Activated CD8-positive, alpha-beta memory T cell treated with anti-CD3 and anti-CD28 coated beads for 36 hours (primary cell): ENCODE measurements at regions not wholly inside any gene's neighbourhood (a gene's known extent, or its start where the extent isn't known, plus 50 kb on each side); places are given as distances from the start of the nearest gene placed in this dataset.
"Not testable (repeated sequence)": the region's sequence is repeated elsewhere in the genome, so short reads cannot be mapped to it uniquely, and the experiment has no call there.

Source experiments
- CTCF ChIA-PET: fragments of 350-600 bp; sonication (Branson Sonifier 250); formaldehyde crosslinking; loops from one replicate; lab custom pipeline; 2021; ENCODE audit warnings: antibody characterized with exemption; lab: Charles Lee
- POLR2A ChIA-PET: fragments of 350-600 bp; sonication (Branson Sonifier 250); formaldehyde crosslinking; loops from one replicate; lab custom pipeline; 2021; ENCODE audit warnings: antibody characterized with exemption; lab: Charles Lee

DNA sequence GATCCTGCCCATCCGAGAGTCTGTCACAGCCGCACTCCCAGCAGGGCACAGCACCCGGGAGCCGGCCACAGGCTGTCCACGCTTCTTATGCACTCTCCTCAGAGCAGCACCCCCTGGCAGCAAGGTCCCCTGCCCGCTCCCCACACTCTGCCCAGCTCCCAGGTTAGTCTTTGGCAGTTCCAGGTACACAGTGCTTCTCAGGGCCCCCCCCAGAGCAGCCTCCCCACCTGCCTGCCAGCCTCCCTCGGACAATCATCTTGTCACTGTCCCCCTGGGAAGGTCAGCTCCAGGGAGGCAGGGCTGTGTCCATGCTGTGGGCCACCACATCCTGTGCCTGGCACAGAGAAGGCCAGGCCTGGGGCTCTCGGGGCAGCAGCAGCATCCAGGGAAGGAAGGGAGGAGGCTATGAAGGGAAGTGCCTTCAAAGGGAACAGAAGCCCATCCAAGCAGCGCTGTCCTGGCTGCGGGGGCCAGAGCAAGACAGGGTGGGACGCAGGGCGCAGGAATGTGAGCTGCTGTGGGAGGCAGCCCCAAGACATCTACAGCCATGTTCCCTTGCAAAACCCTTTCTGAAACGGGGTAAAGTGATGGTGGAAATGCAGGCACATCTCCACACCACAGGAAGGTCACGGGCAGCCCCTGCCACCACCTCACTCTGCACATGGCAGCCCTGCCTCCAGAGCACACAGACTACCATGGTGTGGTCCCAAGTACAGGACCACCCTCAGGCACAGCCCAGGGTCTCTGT is 68.6 kb upstream of the ADAMTS2 start:
- ChIA-PET CTCF (no interaction called here), POLR2A (no interaction called here)

DNA sequence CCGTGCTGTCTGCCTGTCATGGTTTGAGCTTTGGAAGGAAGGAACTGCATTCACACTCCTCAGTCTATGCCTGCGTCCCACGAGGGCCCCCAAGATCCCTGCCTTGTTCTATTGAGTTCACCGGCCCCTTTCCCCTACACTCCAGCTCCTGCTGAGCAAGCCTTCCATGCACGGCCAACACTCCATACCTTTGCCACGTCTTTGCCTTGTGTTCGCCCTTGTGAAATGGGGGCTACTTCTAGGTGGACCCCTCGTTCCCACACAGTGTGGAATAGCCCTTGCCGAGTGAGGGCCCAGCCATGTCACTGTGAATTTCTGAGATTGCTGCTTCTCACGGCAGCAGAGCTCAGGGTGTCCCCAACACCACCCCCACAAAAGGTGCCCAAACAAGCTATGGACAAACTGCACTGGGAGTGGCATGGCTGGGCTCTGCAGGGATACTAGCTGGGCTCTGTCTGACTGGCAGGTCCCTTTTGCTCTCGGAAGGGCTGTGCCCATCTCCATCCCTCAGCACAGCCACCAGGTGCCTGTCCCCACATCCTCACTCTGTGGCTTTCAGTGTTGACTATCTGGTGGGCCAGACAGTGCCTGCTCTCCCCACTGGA is 67.9 kb upstream of the ADAMTS2 start:
- ChIA-PET CTCF (no interaction called here), POLR2A (no interaction called here)

DNA sequence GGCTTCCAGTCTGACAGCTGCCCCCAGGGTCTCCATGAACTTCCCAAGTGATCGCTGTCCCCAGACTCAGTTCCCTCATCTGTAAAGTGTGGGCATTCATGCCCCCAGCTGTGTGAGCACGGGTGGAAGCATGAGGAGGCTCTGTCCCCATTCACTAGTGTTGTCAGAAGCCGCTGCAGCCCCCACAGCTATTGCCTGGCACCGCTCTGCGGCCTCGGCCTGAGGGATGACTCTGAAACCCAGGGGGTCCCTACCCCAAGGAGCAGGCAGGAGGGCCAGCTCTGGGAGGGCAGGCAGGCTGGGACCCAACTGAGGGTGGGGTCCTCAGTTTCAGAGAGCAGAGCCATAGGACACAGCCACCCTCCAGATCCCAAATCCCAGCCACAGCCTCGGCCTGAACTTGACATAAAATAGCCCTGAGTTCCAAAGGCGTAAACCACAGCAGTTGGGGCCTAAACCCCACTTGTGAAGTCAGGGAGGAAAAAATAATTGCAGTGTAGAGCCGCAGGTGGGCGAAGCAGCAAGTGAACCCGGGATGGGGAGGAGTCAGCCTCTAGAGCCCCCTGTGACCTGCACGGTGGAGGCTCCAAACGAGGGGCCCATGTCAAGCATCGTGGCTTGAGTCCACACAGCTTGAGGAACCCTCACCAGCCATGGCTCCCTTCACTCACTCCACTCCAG is 66.0 kb upstream of the ADAMTS2 start:
- ChIA-PET CTCF (no interaction called here), POLR2A (no interaction called here)

DNA sequence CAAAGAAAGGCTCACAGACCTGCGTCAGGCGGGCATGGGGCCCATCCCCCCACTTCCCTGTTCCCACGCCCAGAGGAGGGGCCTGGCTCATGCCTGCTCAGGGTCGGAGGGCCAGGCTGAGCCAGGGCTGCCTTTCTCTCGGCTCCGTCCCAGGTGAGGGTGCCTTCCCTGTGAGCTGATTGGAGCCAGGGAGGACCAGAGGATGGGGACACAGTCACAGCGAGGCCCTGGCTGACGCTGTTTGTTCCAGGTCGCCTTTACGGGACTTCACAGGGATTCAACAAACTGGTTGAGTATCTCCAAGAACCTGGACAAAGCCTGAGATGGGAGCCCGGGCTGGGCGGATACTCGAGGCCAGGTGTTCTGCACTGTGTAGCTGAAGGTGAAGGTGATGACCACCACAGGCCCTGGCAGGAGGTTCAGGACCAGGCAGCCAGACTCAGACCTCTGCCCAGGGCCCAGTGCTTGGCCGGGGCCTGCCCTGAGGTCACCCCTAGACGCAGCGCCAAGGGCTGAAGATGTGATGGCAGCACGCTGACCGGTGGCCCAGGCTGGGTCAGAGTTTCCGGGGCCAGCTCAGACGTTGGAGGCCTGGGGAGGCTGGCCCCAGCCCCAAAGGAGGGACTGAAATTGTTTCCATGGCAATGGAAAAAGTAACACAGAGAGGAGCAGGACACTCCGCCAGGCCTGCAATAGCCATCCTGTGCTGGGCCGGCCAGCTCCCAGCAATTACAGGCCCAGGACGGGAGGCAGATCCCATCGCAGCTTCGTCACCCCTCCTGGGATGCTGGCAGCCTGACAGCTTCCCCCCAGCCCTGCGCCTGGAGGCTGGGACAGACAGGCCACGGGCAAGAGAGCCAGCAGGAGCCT is 65.3 kb upstream of the ADAMTS2 start:
- CTCF ChIA-PET = no interaction called here
- POLR2A ChIA-PET = no interaction called here

DNA sequence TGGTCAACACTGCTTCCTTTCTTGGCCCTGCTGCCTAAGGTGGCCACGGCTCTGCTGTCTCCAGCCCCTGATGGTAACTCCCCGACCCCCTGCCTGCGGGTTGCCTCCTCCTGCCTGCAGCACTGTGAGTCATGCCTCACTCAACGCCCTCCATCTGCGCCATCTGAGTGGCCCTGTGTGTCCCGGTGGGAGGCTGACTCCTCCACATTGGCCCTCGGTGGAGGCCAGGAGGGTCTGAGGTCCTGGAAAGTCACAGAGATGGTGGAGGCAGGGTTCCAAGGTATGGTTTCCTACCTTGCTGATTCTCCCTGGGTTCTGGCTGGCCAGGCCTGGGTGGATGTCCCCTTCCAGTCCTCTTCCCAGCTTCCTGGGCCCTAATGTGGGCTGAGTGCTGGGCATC is 64.5 kb upstream of the ADAMTS2 start:
- ChIA-PET CTCF (no interaction called here), POLR2A (no interaction called here)

DNA sequence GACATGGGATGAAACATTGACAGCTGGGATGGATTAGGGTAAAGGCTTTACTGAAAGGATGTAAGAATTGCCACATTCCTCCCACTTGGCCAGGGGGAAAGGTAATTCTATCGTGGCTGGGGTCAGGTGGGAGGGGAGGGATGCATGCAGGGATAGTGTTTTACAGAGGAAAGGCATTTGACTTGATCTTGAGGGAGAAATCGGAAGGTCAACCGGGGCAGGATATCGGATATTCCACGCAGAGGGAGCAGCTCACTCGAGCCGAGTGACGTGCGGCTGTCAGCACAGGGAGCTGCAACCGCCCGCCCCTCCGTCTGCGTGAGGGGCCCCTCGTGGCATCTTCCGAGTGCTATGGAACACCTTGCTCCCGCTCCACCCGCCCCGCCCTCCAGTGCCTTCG is 63.4 kb upstream of the ADAMTS2 start:
- CTCF ChIA-PET = no interaction called here
- POLR2A ChIA-PET = no interaction called here

- ChIA-PET CTCF (no interaction called here), POLR2A (no interaction called here)
Measured at GRCh38 chr5:179407191-179408175, 62.2 kb upstream of the ADAMTS2 start.

GRCh38 chr5:179406031-179406961 is 61.0 kb upstream of the ADAMTS2 start:
- ChIA-PET POLR2A (no interaction called here), CTCF (no interaction called here)

DNA sequence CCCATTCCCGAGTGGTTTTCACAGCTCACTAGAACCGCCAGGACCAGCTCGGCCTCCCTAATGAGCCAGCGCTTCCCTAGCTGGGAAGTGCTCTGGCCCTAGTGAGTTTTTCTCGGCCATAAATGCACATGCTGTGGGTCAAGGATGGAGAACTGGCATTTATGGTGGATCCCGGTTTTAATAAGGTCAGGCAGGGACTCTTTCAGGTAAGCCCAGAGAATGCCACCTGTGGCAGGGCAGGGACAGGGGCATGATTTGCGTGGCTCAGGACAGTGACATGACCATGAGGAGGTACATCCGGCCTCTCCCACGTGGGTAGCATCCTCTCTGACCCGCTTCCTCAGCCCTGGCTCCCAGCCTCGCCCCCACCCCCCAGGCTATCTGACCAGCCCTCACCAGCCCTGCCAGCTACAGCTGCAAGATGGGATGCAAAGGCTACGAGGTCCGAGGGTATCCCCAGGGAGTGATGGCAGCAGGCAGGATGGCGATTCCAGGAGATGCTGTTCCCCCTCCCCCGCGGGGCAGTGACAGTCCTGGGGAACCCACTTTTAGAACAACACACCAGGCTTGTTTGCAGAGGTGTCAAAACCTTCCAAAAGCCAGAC is 60.3 kb upstream of the ADAMTS2 start:
- ChIA-PET POLR2A (no interaction called here), CTCF (no interaction called here)

DNA sequence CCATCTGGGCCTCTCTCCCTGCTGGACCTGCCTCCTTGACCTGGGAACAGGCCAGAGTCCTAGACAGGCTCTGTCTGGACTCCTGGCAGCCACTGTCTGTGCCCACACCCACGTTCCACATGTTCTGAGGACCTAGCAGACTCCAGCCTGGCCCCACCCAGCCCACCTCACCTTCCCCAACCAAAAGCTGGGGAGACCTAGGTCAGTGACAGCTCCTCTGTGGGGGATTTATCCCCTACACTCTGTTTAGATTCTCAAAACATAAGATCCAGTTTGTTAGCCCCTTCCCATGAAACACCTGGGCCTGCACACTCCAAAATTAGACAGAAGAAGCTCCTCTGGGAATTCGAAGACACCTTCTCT is 59.8 kb upstream of the ADAMTS2 start:
- CTCF ChIA-PET = no interaction called here
- POLR2A ChIA-PET = no interaction called here

- POLR2A ChIA-PET = no interaction called here
- CTCF ChIA-PET = no interaction called here
Measured at GRCh38 chr5:179404321-179405053, 59.2 kb upstream of the ADAMTS2 start.

- ChIA-PET CTCF (no interaction called here), POLR2A (no interaction called here)
Measured at GRCh38 chr5:179403426-179404147, 58.3 kb upstream of the ADAMTS2 start.

- CTCF ChIA-PET, POLR2A ChIA-PET: not testable (repeated sequence)
Measured at GRCh38 chr5:179400435-179400834, 55.2 kb upstream of the ADAMTS2 start.

GRCh38 chr5:179400020-179400419 is 54.8 kb upstream of the ADAMTS2 start:
- CTCF ChIA-PET = no interaction called here
- POLR2A ChIA-PET = no interaction called here

DNA sequence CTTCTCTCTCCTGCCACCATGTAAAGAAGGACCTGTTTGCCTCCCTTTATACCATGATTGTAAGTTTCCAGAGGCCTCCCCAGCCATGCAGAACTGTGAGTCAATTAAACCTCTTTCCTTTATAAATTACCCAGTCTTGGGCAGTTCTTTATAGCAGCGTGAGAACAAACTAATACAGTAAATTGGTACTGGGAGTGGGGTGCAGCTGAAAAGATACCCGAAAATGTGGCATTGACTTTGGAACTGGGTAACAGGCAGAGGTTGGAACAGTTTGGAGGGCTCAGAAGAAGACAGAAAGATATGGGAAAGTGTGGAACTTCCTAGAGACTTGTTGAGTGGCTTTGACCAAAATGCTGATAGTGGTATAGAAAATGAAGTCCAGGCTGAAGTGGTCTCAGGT is 54.1 kb upstream of the ADAMTS2 start:
- CTCF ChIA-PET, POLR2A ChIA-PET: not testable (repeated sequence)

DNA sequence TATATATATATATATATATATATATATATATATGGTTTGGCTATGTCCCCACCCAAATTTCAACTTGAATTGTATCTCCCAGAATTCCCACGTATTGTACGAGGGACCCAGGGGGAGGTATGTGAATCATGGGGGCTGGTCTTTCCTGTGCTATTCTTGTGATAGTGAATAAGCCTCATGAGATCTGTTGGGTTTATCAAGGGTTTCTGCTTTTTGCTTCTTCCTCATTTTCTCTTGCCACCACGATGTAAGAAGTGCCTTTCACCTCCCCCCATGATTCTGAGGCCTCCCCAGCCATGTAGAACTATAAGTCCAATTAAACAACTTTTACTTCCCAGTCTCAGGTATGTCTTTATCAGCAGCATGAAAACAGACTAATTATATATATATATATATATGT is 52.3 kb upstream of the ADAMTS2 start:
- ChIA-PET POLR2A (no interaction called here), CTCF (no interaction called here)
